HFFc6 (cell line): ENCODE measurements at regions not wholly inside any gene's neighbourhood (a gene's known extent, or its start where the extent isn't known, plus 50 kb on each side); places are given as distances from the start of the nearest gene placed in this dataset.

Experiments
- DNase-seq: peaks from one replicate; pipeline ENCODE4 v3.0.0-alpha.2; 2018
- H3K27ac Mint-ChIP-seq: 2 replicates; pipeline ENCODE4 v1.8.0; 2020; ENCODE audit warnings: mild to moderate bottlenecking, mixed read lengths
- H3K27me3 Mint-ChIP-seq: 2 replicates; pipeline ENCODE4 v1.8.0; 2021; ENCODE audit warnings: mild to moderate bottlenecking, moderate library complexity, mixed read lengths; ENCODE audit not compliant: insufficient read depth
- H3K36me3 Mint-ChIP-seq: 2 replicates; pipeline ENCODE4 v1.8.0; 2021; ENCODE audit warnings: low read depth, mixed read lengths
- H3K4me1 Mint-ChIP-seq: 2 replicates; pipeline ENCODE4 v1.8.0; 2020; ENCODE audit warnings: low read depth, mixed read lengths
- H3K4me3 Mint-ChIP-seq: 2 replicates; pipeline ENCODE4 v1.8.0; 2020; ENCODE audit warnings: mild to moderate bottlenecking, moderate library complexity, mixed read lengths
- H3K9me3 Mint-ChIP-seq: 2 replicates; pipeline ENCODE4 v1.8.0; 2020; ENCODE audit warnings: mild to moderate bottlenecking, mixed read lengths
- CTCF ChIP-seq: fragments of 200-600 bp; sonication (generic); IDR thresholded peaks from 2 replicates; pipeline ENCODE4 v1.5.0; 2021; ENCODE audit warnings: antibody characterized with exemption, mild to moderate bottlenecking

- Mint-ChIP-seq H3K4me3 (no peak overlapping the region), H3K27ac (no peak overlapping the region), H3K4me1 (peaks cover 28% of the 10 kb centered on the region), H3K36me3 (no peaks in the 10 kb centered on the region), H3K9me3 (no peaks in the 10 kb centered on the region), H3K27me3 (no peaks in the 10 kb centered on the region; the same call in 1 of the 2 replicates)
- no peak for DNase-seq
- TF ChIP-seq CTCF, result no peak
Measured at GRCh38 chr9:79268806-79269205, 303.0 kb upstream of the TLE4 start.

GRCh38 chr9:79273311-79273710 is 298.5 kb upstream of the TLE4 start:
- no peak for TF ChIP-seq CTCF
- Mint-ChIP-seq H3K36me3 (peaks cover 1% of the 10 kb centered on the region; the same call in 1 of the 2 replicates), H3K27ac (no peak overlapping the region), H3K9me3 (no peaks in the 10 kb centered on the region), H3K4me3 (no peak overlapping the region), H3K27me3 (no peaks in the 10 kb centered on the region), H3K4me1 (peaks cover 10% of the 10 kb centered on the region)
- no peak for DNase-seq

GRCh38 chr9:79279356-79279755 is 292.4 kb upstream of the TLE4 start:
- Mint-ChIP-seq H3K9me3 (no peaks in the 10 kb centered on the region), H3K4me3 (no peak overlapping the region)
- TF ChIP-seq CTCF, result no peak

GRCh38 chr9:79280691-79281090 is 291.1 kb upstream of the TLE4 start:
- DNase-seq, result no peak
- TF ChIP-seq CTCF, result no peak
- peaks cover 10% of the 10 kb centered on the region for H3K4me1 Mint-ChIP-seq
- H3K9me3 Mint-ChIP-seq, result no peaks in the 10 kb centered on the region
- H3K4me3 Mint-ChIP-seq, result no peak overlapping the region
- H3K36me3 Mint-ChIP-seq, result peaks cover 4% of the 10 kb centered on the region; the same call in 1 of the 2 replicates
- no peaks in the 10 kb centered on the region; the same call in 1 of the 2 replicates for H3K27me3 Mint-ChIP-seq
- no peak overlapping the region for H3K27ac Mint-ChIP-seq

More at GRCh38 chr9:79279356-79279755, 292.4 kb upstream of the TLE4 start:
- no peaks in the 10 kb centered on the region; the same call in 1 of the 2 replicates for H3K27me3 Mint-ChIP-seq
- H3K36me3 Mint-ChIP-seq, result peaks cover 4% of the 10 kb centered on the region; the same call in 1 of the 2 replicates
- H3K4me1 Mint-ChIP-seq, result peaks cover 10% of the 10 kb centered on the region
- no peak overlapping the region for H3K27ac Mint-ChIP-seq
- DNase-seq, result no peak

- no peaks in the 10 kb centered on the region for H3K9me3 Mint-ChIP-seq
- no peaks in the 10 kb centered on the region for H3K36me3 Mint-ChIP-seq
- TF ChIP-seq CTCF, result no peak
- peaks cover 14% of the 10 kb centered on the region for H3K4me1 Mint-ChIP-seq
- H3K4me3 Mint-ChIP-seq, result no peak overlapping the region
- no peaks in the 10 kb centered on the region; the same call in none of the 2 replicates for H3K27me3 Mint-ChIP-seq
- H3K27ac Mint-ChIP-seq, result no peak overlapping the region
- DNase-seq, result no peak
Measured at GRCh38 chr9:79284081-79284480, 287.7 kb upstream of the TLE4 start.
